ENCODE measurements at regions not wholly inside any gene's neighbourhood (a gene's known extent, or its start where the extent isn't known, plus 50 kb on each side); places are given as distances from the start of the nearest gene placed in this dataset.

GRCh38 chr9:2346277-2346913 is 275.2 kb upstream of the VLDLR start:
- TF ChIP-seq CTCF (conservative IDR thresholded peaks at IDR 0.05; ENCODE audit: low read depth, low read length), result no peak
- DNase-seq (ENCODE audit: low read depth), result no peak
- H3K4me3 ChIP-seq (ENCODE audit: low read length), result no peak overlapping the region

GRCh38 chr9:2351324-2351723 is 270.3 kb upstream of the VLDLR start:
- no peak overlapping the region for H3K4me3 ChIP-seq (ENCODE audit: low read length)
- TF ChIP-seq CTCF (conservative IDR thresholded peaks at IDR 0.05; ENCODE audit: low read depth, low read length), result no peak
- DNase-seq (ENCODE audit: low read depth), result no peak

GRCh38 chr9:2354216-2354615 is 267.4 kb upstream of the VLDLR start:
- no peak for DNase-seq (ENCODE audit: low read depth)
- no peak overlapping the region for H3K4me3 ChIP-seq (ENCODE audit: low read length)
- no peak for TF ChIP-seq CTCF (conservative IDR thresholded peaks at IDR 0.05; ENCODE audit: low read depth, low read length)

GRCh38 chr9:2354856-2355696 is 266.5 kb upstream of the VLDLR start:
- H3K4me3 ChIP-seq (ENCODE audit: low read length), result no peak overlapping the region
- no peak for TF ChIP-seq CTCF (conservative IDR thresholded peaks at IDR 0.05; ENCODE audit: low read depth, low read length)
- no peak for DNase-seq (ENCODE audit: low read depth)

GRCh38 chr9:2355697-2355983 is 265.9 kb upstream of the VLDLR start:
- TF ChIP-seq CTCF (conservative IDR thresholded peaks at IDR 0.05; ENCODE audit: low read depth, low read length), result no peak
- no peak overlapping the region for H3K4me3 ChIP-seq (ENCODE audit: low read length)
- DNase-seq (ENCODE audit: low read depth), result no peak

GRCh38 chr9:2356041-2356790 is 265.4 kb upstream of the VLDLR start:
- DNase-seq (ENCODE audit: low read depth), result no peak
- H3K4me3 ChIP-seq (ENCODE audit: low read length), result no peak overlapping the region
- TF ChIP-seq CTCF (conservative IDR thresholded peaks at IDR 0.05; ENCODE audit: low read depth, low read length), result no peak
